ENCODE measurements at regions not wholly inside any gene's neighbourhood (a gene's known extent, or its start where the extent isn't known, plus 50 kb on each side); places are given as distances from the start of the nearest gene placed in this dataset.

GRCh38 chr13:85462792-85463425 is 336.3 kb downstream of the SLITRK6 start:
- DNase-seq: peak; percentile 3

- DNase-seq: peak; percentile 4
Observed at GRCh38 chr13:85461621-85462020, 337.6 kb downstream of the SLITRK6 start.

- DNase-seq: no peak
Observed at GRCh38 chr13:85445534-85445933, 353.7 kb downstream of the SLITRK6 start.

- DNase-seq: no peak
Observed at GRCh38 chr13:85441975-85442374, 357.2 kb downstream of the SLITRK6 start.

- no peak for DNase-seq
Observed at GRCh38 chr13:85441364-85441763, 357.9 kb downstream of the SLITRK6 start.

GRCh38 chr13:85436029-85436428 is 363.2 kb downstream of the SLITRK6 start:
- no peak for DNase-seq

- DNase-seq: no peak
Observed at GRCh38 chr13:85434927-85435326, 364.3 kb downstream of the SLITRK6 start.

- no peak for DNase-seq
Observed at GRCh38 chr13:85432881-85433280, 366.3 kb downstream of the SLITRK6 start.

- DNase-seq: no peak
Observed at GRCh38 chr13:85431720-85432119, 367.5 kb downstream of the SLITRK6 start.

- no peak for DNase-seq
Observed at GRCh38 chr13:85430216-85430794, 368.9 kb downstream of the SLITRK6 start.

- DNase-seq: no peak
Observed at GRCh38 chr13:85427416-85427815, 371.8 kb downstream of the SLITRK6 start.

- DNase-seq: peak; percentile 77
Observed at GRCh38 chr13:85420136-85420535, 379.1 kb downstream of the SLITRK6 start.

GRCh38 chr13:85419611-85420010 is 379.6 kb downstream of the SLITRK6 start:
- DNase-seq: no peak

GRCh38 chr13:85417807-85418206 is 381.4 kb downstream of the SLITRK6 start:
- no peak for DNase-seq

- DNase-seq: no peak
Observed at GRCh38 chr13:85413664-85414063, 385.6 kb downstream of the SLITRK6 start.

- DNase-seq: no peak
Observed at GRCh38 chr13:85412448-85412847, 386.8 kb downstream of the SLITRK6 start.

GRCh38 chr13:85411591-85411990 is 387.6 kb downstream of the SLITRK6 start:
- DNase-seq: no peak

GRCh38 chr13:85408415-85408814 is 390.8 kb downstream of the SLITRK6 start:
- no peak for DNase-seq

- no peak for DNase-seq
Observed at GRCh38 chr13:85406269-85406975, 392.8 kb downstream of the SLITRK6 start.

- no peak for DNase-seq
Observed at GRCh38 chr13:85405316-85405897, 393.8 kb downstream of the SLITRK6 start.

GRCh38 chr13:85386424-85386823 is 412.8 kb downstream of the SLITRK6 start:
- no peak for DNase-seq

- DNase-seq: no peak
Observed at GRCh38 chr13:85383291-85383690, 415.9 kb downstream of the SLITRK6 start.

- DNase-seq: no peak
Observed at GRCh38 chr13:85381082-85381481, 418.1 kb downstream of the SLITRK6 start.

All from tongue (tissue), 1 donor.